ENCODE measurements at regions not wholly inside any gene's neighbourhood (a gene's known extent, or its start where the extent isn't known, plus 50 kb on each side); places are given as distances from the start of the nearest gene placed in this dataset.
"Not testable (repeated sequence)": the region's sequence is repeated elsewhere in the genome, so short reads cannot be mapped to it uniquely, and the experiment has no call there.

- H3K36me3 ChIP-seq (ENCODE audit: control insufficient read depth, insufficient read depth, low read length); H3K9me3 ChIP-seq (replicated peaks; ENCODE audit: control insufficient read depth, insufficient read depth, low read depth, low read length); H3K27ac ChIP-seq (ENCODE audit: extremely low read depth, low read depth, low read length); BruUV-seq (replicated peaks); H3K9ac ChIP-seq (ENCODE audit: insufficient read depth in 1 of 2, low read depth in 2 of 2, low read length in 2 of 2); in situ Hi-C loops (cut with MboI); H3K4me3 ChIP-seq; H3K79me2 ChIP-seq (ENCODE audit: control insufficient read depth, insufficient read depth, low read length); H3K9me1 ChIP-seq (ENCODE audit: control insufficient read depth, insufficient read depth, low read length); intact Hi-C loops (cut with micrococcal nuclease); FAIRE-seq; H2AFZ ChIP-seq (ENCODE audit: low read depth, low read length); H3K4me2 ChIP-seq (ENCODE audit: insufficient read depth, low read length); H4K20me1 ChIP-seq (replicated peaks; ENCODE audit: control insufficient read depth, insufficient read depth, low read length); ATAC-seq; CTCF ChIA-PET (ENCODE audit: low intra/inter-chr PET ratio); H3K4me1 ChIP-seq (replicated peaks in 1 of 2; ENCODE audit: control insufficient read depth in 2 of 2, insufficient read depth in 2 of 2, low read length in 2 of 2); DNase-seq (ENCODE audit: extremely low read depth in 1 of 4, low spot score in 3 of 4): not testable (repeated sequence)
- H3K27me3 ChIP-seq (ENCODE audit: control insufficient read depth in 2 of 2, insufficient read depth in 2 of 2, low read length in 2 of 2): peaks cover 0 to 10% of the 10 kb centered on the region in 2 experiments; a peak in 2 of 5 replicates
- peak; percentile 53; the same call in 1 of the 2 replicates for TF ChIP-seq CHD2 (IDR thresholded peaks at IDR 0.05; ENCODE audit: low read depth, low read length)
- POLR2A ChIA-PET: interaction anchor here (0.6 kb wide), 1 partner anchor 8 kb away, joined by 3 read pairs; no protein-coding TSS in a partner anchor
- 1% methylated on average over 11 of the region's 11 CpGs for WGBS (ENCODE audit: insufficient coverage, low coverage, missing lambda C conversion rate)
These were observed 442.0 kb upstream of the MYT1L start for GRCh38 chr2:2773080-2773479.

- H3K4me1 ChIP-seq (replicated peaks in 1 of 2; ENCODE audit: control insufficient read depth in 2 of 2, insufficient read depth in 2 of 2, low read length in 2 of 2): peaks cover 0 to 5% of the 10 kb centered on the region in 2 experiments; a peak in 1 of 5 replicates
- H3K4me3 ChIP-seq: no peak overlapping the region
- intact Hi-C loops (cut with micrococcal nuclease): no loop called here
- in situ Hi-C loops (cut with MboI): no loop called here
- CTCF ChIA-PET (ENCODE audit: low intra/inter-chr PET ratio): no interaction called here
- no peak overlapping the region for H3K27ac ChIP-seq (ENCODE audit: extremely low read depth, low read depth, low read length)
- BruUV-seq (replicated peaks): no TSS peak
- no peaks in the 10 kb centered on the region for H4K20me1 ChIP-seq (replicated peaks; ENCODE audit: control insufficient read depth, insufficient read depth, low read length)
- no peaks in the 10 kb centered on the region for H3K36me3 ChIP-seq (ENCODE audit: control insufficient read depth, insufficient read depth, low read length)
- H3K9me1 ChIP-seq (ENCODE audit: control insufficient read depth, insufficient read depth, low read length): no peaks in the 10 kb centered on the region
- POLR2A ChIA-PET: interaction anchor here (0.6 kb wide), 1 partner anchor 356 kb away, joined by 3 read pairs; no protein-coding TSS in a partner anchor
- peaks cover 0 to 18% of the 10 kb centered on the region in 2 experiments; a peak in 2 of 5 replicates for H3K27me3 ChIP-seq (ENCODE audit: control insufficient read depth in 2 of 2, insufficient read depth in 2 of 2, low read length in 2 of 2)
- H3K9me3 ChIP-seq (replicated peaks; ENCODE audit: control insufficient read depth, insufficient read depth, low read depth, low read length): no peaks in the 10 kb centered on the region
- no peak for DNase-seq (ENCODE audit: extremely low read depth in 1 of 4, low spot score in 3 of 4)
- no peak overlapping the region for H2AFZ ChIP-seq (ENCODE audit: low read depth, low read length)
- no peak for FAIRE-seq
- H3K79me2 ChIP-seq (ENCODE audit: control insufficient read depth, insufficient read depth, low read length): no peaks in the 10 kb centered on the region
- H3K9ac ChIP-seq (ENCODE audit: insufficient read depth in 1 of 2, low read depth in 2 of 2, low read length in 2 of 2): no peak overlapping the region
- no peak overlapping the region for H3K4me2 ChIP-seq (ENCODE audit: insufficient read depth, low read length)
- no peak for ATAC-seq
- WGBS (ENCODE audit: insufficient coverage, low coverage, missing lambda C conversion rate): under 1% methylated on average over 17 of the region's 18 CpGs
- TF ChIP-seq ZNF583 (CRISPR knock-in tag; IDR thresholded peaks at IDR 0.05) (no peak), PRDM10 (IDR thresholded peaks at IDR 0.05; ENCODE audit: partially characterized antibody) (no peak), ZNF589 (CRISPR knock-in tag; IDR thresholded peaks at IDR 0.05; ENCODE audit: low read depth) (no peak)
These were observed 440.8 kb upstream of the MYT1L start for GRCh38 chr2:2771721-2772411.

Measured in K562 (cell line).